GM18873 (cell line): ENCODE measurements at regions not wholly inside any gene's neighbourhood (a gene's known extent, or its start where the extent isn't known, plus 50 kb on each side); places are given as distances from the start of the nearest gene placed in this dataset.

Source experiments
- ATAC-seq: cut with Tn5 transposase; IDR thresholded peaks from one replicate; pipeline ENCODE4 v1.9.1; 2021; ENCODE audit warnings: mild to moderate bottlenecking, moderate library complexity, moderate number of reproducible peaks; ENCODE audit not compliant: unreplicated experiment, low FRiP score

GRCh38 chr9:91150998-91151717 is 210.6 kb downstream of the AUH start:
- peak; percentile 56 for ATAC-seq

GRCh38 chr9:91151718-91152095 is 210.0 kb downstream of the AUH start:
- no peak for ATAC-seq

- no peak for ATAC-seq
These were observed 207.0 kb downstream of the AUH start for GRCh38 chr9:91154686-91155085.

GRCh38 chr9:91155181-91155580 is 206.5 kb downstream of the AUH start:
- ATAC-seq, result no peak

GRCh38 chr9:91155746-91156376 is 205.9 kb downstream of the AUH start:
- no peak for ATAC-seq

GRCh38 chr9:91156451-91157234 is 205.1 kb downstream of the AUH start:
- ATAC-seq, result no peak

- ATAC-seq, result no peak
These were observed 203.8 kb downstream of the AUH start for GRCh38 chr9:91157883-91158282.

- no peak for ATAC-seq
These were observed 203.4 kb downstream of the AUH start for GRCh38 chr9:91158286-91158685.

- no peak for ATAC-seq
These were observed 202.8 kb downstream of the AUH start for GRCh38 chr9:91158946-91159345.

- ATAC-seq, result no peak
These were observed 202.0 kb downstream of the AUH start for GRCh38 chr9:91159664-91160121.

- no peak for ATAC-seq
These were observed 201.5 kb downstream of the AUH start for GRCh38 chr9:91160181-91160580.

GRCh38 chr9:91160599-91161464 is 200.9 kb downstream of the AUH start:
- no peak for ATAC-seq

- no peak for ATAC-seq
These were observed 200.0 kb downstream of the AUH start for GRCh38 chr9:91161465-91162300.

GRCh38 chr9:91162311-91162710 is 199.4 kb downstream of the AUH start:
- ATAC-seq, result no peak

- ATAC-seq, result peak; percentile 61
These were observed 198.8 kb downstream of the AUH start for GRCh38 chr9:91162784-91163443.

- ATAC-seq, result no peak
These were observed 198.3 kb downstream of the AUH start for GRCh38 chr9:91163444-91163772.

- no peak for ATAC-seq
These were observed 197.8 kb downstream of the AUH start for GRCh38 chr9:91163773-91164471.
